ENCODE measurements at regions not wholly inside any gene's neighbourhood (a gene's known extent, or its start where the extent isn't known, plus 50 kb on each side); places are given as distances from the start of the nearest gene placed in this dataset.

- no peaks in the 10 kb centered on the region for H3K9me3 Mint-ChIP-seq
- no peaks in the 10 kb centered on the region for H3K4me1 Mint-ChIP-seq
- H3K4me3 Mint-ChIP-seq, result no peak overlapping the region
- peaks cover 1% of the 10 kb centered on the region for H3K27me3 Mint-ChIP-seq
- no peak overlapping the region for H3K27ac Mint-ChIP-seq
- no peaks in the 10 kb centered on the region for H3K36me3 Mint-ChIP-seq
These were observed 88.2 kb downstream of the TMA16 start for GRCh38 chr4:163582703-163583102.

DNA sequence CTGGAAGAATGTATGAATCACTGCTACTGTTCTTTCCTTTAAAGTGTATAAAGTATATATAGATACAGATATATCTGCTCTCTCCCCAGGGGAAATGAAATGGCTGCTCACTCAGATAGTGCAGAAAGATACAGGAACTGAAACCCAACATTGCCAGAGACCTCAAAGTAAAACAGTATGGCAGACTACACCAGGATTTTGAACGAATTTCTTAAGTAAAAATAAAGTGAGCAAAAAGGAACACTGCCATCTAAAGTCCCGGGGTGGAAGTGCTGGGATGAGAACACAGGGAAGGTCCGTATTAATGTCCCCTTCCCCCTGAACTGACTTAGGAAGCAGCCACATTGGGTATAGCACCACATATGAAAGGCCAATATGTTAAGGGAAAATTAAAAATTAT is 93.4 kb downstream of the TMA16 start:
- Mint-ChIP-seq H3K27me3 (peaks cover 1% of the 10 kb centered on the region), H3K4me1 (peaks cover 9% of the 10 kb centered on the region), H3K9me3 (no peaks in the 10 kb centered on the region), H3K4me3 (no peak overlapping the region), H3K27ac (no peak overlapping the region), H3K36me3 (no peaks in the 10 kb centered on the region)

DNA sequence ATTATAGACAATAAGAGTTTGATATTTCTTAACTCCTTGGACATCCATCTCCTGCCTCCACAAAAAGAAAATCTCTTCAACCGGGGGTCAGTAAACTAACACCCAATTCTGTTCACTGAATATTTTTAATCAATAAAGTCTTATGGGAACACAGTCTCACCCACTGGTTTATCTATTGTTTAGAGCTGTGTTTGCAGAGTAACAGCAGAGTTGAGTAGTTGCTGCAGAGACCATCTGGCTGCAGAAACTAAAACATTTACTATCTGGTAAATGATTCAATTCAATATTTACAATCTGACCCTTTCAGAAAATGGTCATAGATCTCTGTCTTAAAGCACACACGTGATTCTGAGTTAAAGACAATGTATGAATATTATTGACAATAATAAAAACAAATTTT is 94.0 kb downstream of the TMA16 start:
- H3K4me1 Mint-ChIP-seq, result peaks cover 9% of the 10 kb centered on the region
- no peaks in the 10 kb centered on the region for H3K36me3 Mint-ChIP-seq
- H3K9me3 Mint-ChIP-seq, result no peaks in the 10 kb centered on the region
- H3K4me3 Mint-ChIP-seq, result no peak overlapping the region
- H3K27ac Mint-ChIP-seq, result no peak overlapping the region
- peaks cover 1% of the 10 kb centered on the region for H3K27me3 Mint-ChIP-seq

- no peaks in the 10 kb centered on the region for H3K9me3 Mint-ChIP-seq
- H3K27me3 Mint-ChIP-seq, result peaks cover 1% of the 10 kb centered on the region
- H3K4me1 Mint-ChIP-seq, result peaks cover 9% of the 10 kb centered on the region
- no peak overlapping the region for H3K4me3 Mint-ChIP-seq
- H3K36me3 Mint-ChIP-seq, result no peaks in the 10 kb centered on the region
- no peak overlapping the region for H3K27ac Mint-ChIP-seq
These were observed 95.6 kb downstream of the TMA16 start for GRCh38 chr4:163590103-163590502.

DNA sequence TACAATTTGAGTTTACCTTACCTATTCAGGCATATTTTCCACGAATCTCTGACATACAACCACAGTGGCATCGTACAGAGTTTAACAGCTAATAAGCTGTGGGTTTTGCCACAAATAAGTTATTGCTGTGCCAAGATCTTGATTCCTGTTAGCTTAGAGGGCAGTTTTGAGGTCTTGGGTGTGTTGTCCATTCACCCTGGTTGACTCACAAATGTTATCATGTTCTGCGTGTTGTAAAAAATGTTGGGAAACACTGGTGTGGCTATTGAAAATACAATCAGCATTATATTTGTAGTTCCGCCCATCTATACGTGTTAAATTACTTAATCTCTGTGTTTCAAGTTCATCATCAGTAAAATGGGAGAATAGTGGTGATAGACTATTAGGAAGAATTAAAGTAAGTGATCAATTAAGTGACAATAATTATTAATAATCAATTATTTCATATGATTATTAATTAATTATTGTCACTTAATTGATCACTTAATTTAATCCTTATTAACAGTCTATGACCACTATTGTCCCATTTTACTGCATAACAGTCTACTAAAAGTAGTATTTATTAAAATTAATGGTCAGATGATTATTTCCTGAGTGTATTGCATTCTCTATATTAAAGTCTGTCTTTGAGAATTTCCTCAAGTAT is 96.3 kb downstream of the TMA16 start:
- Mint-ChIP-seq H3K27me3 (peaks cover 1% of the 10 kb centered on the region), H3K4me3 (no peak overlapping the region), H3K4me1 (peaks cover 9% of the 10 kb centered on the region), H3K9me3 (no peaks in the 10 kb centered on the region), H3K27ac (no peak overlapping the region), H3K36me3 (peaks cover 2% of the 10 kb centered on the region)

- peaks cover 2% of the 10 kb centered on the region for H3K36me3 Mint-ChIP-seq
- peaks cover 9% of the 10 kb centered on the region for H3K4me1 Mint-ChIP-seq
- no peaks in the 10 kb centered on the region for H3K9me3 Mint-ChIP-seq
- H3K4me3 Mint-ChIP-seq, result no peak overlapping the region
- H3K27ac Mint-ChIP-seq, result no peak overlapping the region
- H3K27me3 Mint-ChIP-seq, result no peaks in the 10 kb centered on the region
These were observed 97.1 kb downstream of the TMA16 start for GRCh38 chr4:163591614-163592020.

GRCh38 chr4:163592212-163592611 is 97.7 kb downstream of the TMA16 start:
- H3K36me3 Mint-ChIP-seq, result peaks cover 2% of the 10 kb centered on the region
- no peak overlapping the region for H3K27ac Mint-ChIP-seq
- no peaks in the 10 kb centered on the region for H3K27me3 Mint-ChIP-seq
- H3K4me1 Mint-ChIP-seq, result peaks cover 9% of the 10 kb centered on the region
- no peak overlapping the region for H3K4me3 Mint-ChIP-seq
- no peaks in the 10 kb centered on the region for H3K9me3 Mint-ChIP-seq

GRCh38 chr4:163595580-163595979 is 101.1 kb downstream of the TMA16 start:
- no peak overlapping the region for H3K4me3 Mint-ChIP-seq
- no peak overlapping the region for H3K27ac Mint-ChIP-seq
- H3K27me3 Mint-ChIP-seq, result no peaks in the 10 kb centered on the region
- H3K4me1 Mint-ChIP-seq, result peaks cover 11% of the 10 kb centered on the region
- no peaks in the 10 kb centered on the region for H3K9me3 Mint-ChIP-seq
- peaks cover 2% of the 10 kb centered on the region for H3K36me3 Mint-ChIP-seq

DNA sequence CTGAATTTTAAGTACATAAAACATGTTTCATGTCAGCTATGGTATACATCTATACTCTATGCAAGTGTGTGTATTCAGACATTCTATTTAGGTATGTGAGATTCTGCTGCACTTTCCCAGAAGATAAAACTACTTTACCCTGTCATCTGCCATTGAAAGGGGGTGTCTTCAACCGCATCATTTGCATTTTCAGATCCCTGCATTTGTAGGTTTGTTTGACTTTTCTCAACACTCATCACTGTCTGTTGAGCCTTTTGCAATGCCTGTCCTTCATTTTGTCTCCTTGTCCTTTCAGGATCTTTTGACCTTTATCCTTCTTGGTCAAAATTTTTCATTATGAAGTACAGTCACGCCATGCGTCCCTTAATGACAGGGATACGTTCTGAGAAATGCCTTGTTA is 103.5 kb downstream of the TMA16 start:
- H3K27ac Mint-ChIP-seq, result no peak overlapping the region
- H3K4me1 Mint-ChIP-seq, result peaks cover 5% of the 10 kb centered on the region
- peaks cover 2% of the 10 kb centered on the region for H3K36me3 Mint-ChIP-seq
- H3K27me3 Mint-ChIP-seq, result no peaks in the 10 kb centered on the region
- H3K4me3 Mint-ChIP-seq, result no peak overlapping the region
- no peaks in the 10 kb centered on the region for H3K9me3 Mint-ChIP-seq

DNA sequence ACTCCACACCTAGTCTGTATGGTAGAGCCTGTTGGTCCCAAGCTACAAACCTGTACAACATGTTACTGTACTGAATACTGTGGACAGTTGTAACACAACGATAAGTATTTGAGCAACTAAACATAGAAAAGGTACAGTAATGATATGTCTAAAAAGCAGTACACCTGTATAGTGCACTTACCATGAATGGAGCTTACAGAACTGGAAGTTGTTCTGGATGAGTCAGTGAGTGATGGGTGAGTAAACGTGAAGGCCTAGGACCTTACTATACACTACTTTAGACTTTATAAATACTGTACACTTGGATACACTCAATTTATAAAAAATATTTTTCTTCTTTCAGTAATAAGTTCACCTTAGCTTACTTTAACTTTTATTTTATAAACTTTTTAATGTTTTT is 104.0 kb downstream of the TMA16 start:
- Mint-ChIP-seq H3K9me3 (no peaks in the 10 kb centered on the region), H3K36me3 (peaks cover 2% of the 10 kb centered on the region), H3K4me1 (peaks cover 5% of the 10 kb centered on the region), H3K27ac (no peak overlapping the region), H3K4me3 (no peak overlapping the region), H3K27me3 (no peaks in the 10 kb centered on the region)

GRCh38 chr4:163600727-163601126 is 106.2 kb downstream of the TMA16 start:
- no peaks in the 10 kb centered on the region for H3K36me3 Mint-ChIP-seq
- H3K9me3 Mint-ChIP-seq, result no peaks in the 10 kb centered on the region
- H3K27me3 Mint-ChIP-seq, result no peaks in the 10 kb centered on the region
- H3K4me3 Mint-ChIP-seq, result no peak overlapping the region
- H3K4me1 Mint-ChIP-seq, result peaks cover 5% of the 10 kb centered on the region
- no peak overlapping the region for H3K27ac Mint-ChIP-seq

- H3K9me3 Mint-ChIP-seq, result no peaks in the 10 kb centered on the region
- no peaks in the 10 kb centered on the region for H3K27me3 Mint-ChIP-seq
- no peak overlapping the region for H3K27ac Mint-ChIP-seq
- H3K4me3 Mint-ChIP-seq, result no peak overlapping the region
- no peaks in the 10 kb centered on the region for H3K36me3 Mint-ChIP-seq
- peaks cover 20% of the 10 kb centered on the region for H3K4me1 Mint-ChIP-seq
These were observed 108.8 kb downstream of the TMA16 start for GRCh38 chr4:163603257-163603656.

GRCh38 chr4:163606896-163607691 is 112.6 kb downstream of the TMA16 start:
- Mint-ChIP-seq H3K27me3 (no peaks in the 10 kb centered on the region), H3K27ac (no peak overlapping the region), H3K4me1 (peaks cover 25% of the 10 kb centered on the region), H3K9me3 (no peaks in the 10 kb centered on the region), H3K36me3 (no peaks in the 10 kb centered on the region), H3K4me3 (no peak overlapping the region)

DNA sequence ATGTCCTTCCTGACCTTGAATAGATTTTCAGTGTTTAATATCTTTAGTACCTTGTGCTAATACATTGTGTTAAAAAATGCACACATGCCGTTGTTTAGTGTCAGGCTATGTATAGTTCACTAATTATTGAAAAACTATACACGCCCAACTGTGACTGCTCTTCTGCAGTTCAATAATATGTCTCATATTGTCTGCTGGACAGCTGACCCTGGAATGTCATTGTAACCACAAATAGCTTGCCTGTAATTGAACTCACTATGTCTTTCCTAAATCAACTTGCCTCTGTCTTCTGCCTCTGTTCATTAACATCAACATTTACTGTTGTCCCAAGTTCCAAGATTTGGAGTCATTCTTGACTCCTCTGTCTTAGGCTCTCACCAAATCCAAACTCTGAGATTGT is 114.5 kb downstream of the TMA16 start:
- H3K27me3 Mint-ChIP-seq, result no peaks in the 10 kb centered on the region
- no peak overlapping the region for H3K4me3 Mint-ChIP-seq
- H3K4me1 Mint-ChIP-seq, result peaks cover 25% of the 10 kb centered on the region
- H3K36me3 Mint-ChIP-seq, result no peaks in the 10 kb centered on the region
- H3K27ac Mint-ChIP-seq, result no peak overlapping the region
- H3K9me3 Mint-ChIP-seq, result no peaks in the 10 kb centered on the region

GRCh38 chr4:163610648-163611047 is 116.2 kb downstream of the TMA16 start:
- Mint-ChIP-seq H3K9me3 (no peaks in the 10 kb centered on the region), H3K4me3 (no peak overlapping the region), H3K36me3 (no peaks in the 10 kb centered on the region), H3K27me3 (no peaks in the 10 kb centered on the region), H3K27ac (no peak overlapping the region), H3K4me1 (peaks cover 25% of the 10 kb centered on the region)

DNA sequence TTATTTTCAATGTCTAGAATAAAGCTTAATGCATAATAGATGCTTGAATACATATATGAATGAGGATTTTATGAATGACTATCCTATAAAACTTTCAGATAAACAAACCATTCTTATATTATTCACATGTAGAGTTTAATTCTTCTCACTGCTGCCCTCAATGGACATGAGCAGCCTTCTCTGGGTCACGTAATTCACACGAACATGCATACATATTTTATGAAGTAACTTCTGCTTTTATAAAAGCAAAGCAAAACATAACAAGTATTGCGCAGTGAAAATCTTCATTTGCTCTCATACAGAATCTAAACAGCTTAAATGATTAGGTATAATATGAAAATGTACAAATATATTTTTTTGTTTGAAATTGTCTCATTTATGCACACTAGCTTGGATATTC is 116.7 kb downstream of the TMA16 start:
- H3K36me3 Mint-ChIP-seq, result no peaks in the 10 kb centered on the region
- H3K27me3 Mint-ChIP-seq, result no peaks in the 10 kb centered on the region
- no peak overlapping the region for H3K27ac Mint-ChIP-seq
- no peaks in the 10 kb centered on the region for H3K9me3 Mint-ChIP-seq
- no peak overlapping the region for H3K4me3 Mint-ChIP-seq
- peaks cover 25% of the 10 kb centered on the region for H3K4me1 Mint-ChIP-seq

Measured in activated naive CD4-positive, alpha-beta T cell treated with anti-CD3 and anti-CD28 coated beads, Interleukin-2, amount 50 U/mL, for 24 hours (primary cell).